ENCODE measurements at regions not wholly inside any gene's neighbourhood (a gene's known extent, or its start where the extent isn't known, plus 50 kb on each side); places are given as distances from the start of the nearest gene placed in this dataset.

DNA sequence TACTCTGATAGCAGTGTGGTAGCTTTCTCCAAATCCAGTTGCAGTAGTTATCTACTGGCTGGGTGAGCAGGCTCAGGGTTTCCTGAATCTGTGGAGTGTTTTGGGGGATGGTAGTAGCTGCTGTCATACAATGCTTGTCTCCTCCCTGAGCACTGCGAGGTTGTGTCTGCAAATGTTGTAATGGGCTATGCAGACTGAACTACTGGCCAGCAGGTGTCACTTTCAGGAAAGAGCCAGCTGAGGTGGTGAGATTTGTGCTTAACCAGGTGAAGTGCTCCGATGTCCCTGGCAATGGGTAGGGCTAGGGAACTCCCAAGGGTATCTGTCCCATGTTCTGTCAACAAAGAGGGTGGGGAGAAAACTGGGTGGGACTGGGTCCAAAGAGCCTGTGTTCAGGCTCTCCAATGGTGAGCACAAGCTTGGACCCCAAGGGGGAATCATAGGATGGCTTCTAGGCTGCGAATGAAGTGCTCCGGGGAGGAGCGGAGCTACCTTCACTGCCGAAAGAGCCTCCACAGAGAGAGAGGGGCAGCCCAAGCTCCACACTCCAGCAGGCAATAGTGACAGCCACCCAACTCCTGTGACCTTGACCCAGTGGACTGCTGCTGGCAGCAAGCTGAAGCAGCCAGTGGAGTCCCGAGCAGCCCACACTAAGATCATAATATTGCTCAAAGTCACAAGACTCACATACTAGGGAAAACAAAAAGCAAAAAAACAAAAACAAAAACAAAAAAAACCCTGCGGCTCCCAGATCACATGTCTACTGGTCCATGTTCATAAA, 1324.0 kb upstream of the USP15 start:
- no peak for DNase-seq

DNA sequence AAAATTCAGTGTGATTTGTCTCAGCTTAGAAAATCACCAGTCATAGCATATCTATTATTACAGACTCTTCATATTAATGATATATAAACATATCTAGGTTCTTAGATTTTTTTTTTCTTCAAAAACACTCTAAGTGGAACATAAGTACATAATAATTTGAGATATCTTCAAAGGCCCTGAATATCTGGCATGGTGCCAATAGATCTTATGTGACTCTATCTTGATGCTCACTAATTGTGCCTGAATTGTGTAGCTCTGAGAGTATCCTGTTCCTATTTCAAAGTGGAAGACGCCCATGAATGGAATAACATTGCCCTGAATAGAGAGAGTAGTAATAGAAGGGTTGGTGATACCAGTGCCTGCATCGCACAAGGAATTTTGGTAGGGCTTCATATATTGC, 1312.7 kb upstream of the USP15 start:
- DNase-seq = no peak

GRCh38 chr12:60967128-60967527, 1293.1 kb upstream of the USP15 start:
- no peak for DNase-seq

GRCh38 chr12:60977966-60978365, 1282.2 kb upstream of the USP15 start:
- DNase-seq = no peak

DNA sequence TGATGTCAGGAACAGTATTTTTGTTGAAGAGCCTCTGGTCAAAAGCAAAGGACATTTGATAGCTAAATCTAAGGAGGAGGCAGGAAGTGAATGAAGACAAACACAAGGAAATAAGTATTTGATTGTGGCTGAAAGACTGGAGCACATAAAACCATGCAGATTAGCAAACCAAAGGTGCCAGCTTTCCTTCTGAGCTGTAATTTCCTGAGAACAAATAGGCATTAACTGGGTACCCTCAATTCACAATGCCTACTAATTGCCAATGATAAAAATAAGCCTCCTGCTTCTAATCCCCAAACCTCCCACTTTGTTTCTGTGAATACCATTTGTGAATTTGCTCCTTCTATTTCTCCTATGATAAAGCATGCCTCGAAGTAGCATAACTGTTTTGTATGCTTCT, 1279.6 kb upstream of the USP15 start:
- no peak for DNase-seq

DNA sequence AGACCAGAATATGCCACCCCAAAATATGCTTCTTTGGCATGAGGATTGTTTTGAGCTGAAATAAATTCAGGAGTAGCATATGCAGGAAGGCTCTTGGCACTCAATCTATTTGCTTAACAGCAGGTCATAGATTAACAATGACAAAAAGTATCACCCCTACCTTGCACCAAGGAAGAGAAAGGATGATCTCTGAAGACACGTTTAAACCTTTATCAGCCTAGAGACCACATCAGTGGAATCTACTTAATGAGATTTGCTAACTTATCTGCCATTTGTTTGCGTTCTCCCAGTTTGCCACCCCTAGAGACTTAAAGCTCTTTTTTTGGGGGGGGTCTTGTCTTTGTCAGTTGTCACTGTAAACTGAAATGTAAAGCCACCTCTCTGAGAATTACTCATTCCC, 1278.7 kb upstream of the USP15 start:
- no peak for DNase-seq

GRCh38 chr12:60992087-60992486, 1268.1 kb upstream of the USP15 start:
- DNase-seq = no peak

DNA sequence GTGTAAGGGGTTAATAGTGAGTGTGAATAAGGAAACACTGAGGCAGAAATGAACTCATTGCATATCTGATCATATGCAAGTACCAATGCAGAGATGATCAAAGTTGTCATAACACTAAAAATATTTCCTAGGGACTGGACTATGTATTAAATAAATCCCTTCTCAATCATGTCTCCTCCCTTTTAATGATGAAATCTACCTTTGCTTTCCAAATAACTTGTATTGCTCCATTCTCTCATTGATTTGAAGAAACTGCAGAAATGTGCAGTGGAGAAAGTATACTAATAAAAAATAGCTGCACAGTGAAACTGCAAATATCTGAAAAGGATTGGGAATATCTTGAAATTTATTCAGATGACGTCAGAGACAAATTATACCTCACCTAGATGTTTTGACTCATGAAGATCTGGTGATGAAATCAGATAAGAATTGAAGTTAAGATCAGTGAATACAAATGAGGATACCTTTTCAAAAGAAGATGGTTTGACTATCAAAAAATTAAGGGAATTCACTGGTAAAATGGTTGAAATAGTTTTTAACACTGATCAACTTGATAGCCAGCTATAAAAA, 1264.9 kb upstream of the USP15 start:
- no peak for DNase-seq

- DNase-seq = no peak
These were observed 1262.3 kb upstream of the USP15 start for GRCh38 chr12:60997869-60998378.

DNA sequence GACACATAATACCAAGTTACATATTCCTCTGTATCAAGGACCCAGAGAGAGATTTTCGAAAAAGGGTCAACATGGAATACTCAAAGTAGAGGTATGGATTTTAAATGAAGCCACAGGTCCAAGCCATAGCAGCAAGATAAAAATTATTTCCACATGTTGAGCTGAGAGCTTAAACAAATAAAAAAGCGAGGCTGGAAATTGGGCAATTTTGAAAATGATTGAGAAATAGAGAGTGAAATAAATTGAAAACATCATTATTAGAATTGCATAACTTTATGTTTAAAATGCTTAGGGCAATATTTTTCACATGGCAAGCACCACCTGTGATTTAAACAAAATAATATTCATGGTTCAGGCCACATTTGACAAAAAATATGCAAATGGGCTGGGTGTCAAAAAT, 1251.0 kb upstream of the USP15 start:
- no peak for DNase-seq

- no peak for DNase-seq
These were observed 1248.3 kb upstream of the USP15 start for GRCh38 chr12:61011767-61012423.

DNA sequence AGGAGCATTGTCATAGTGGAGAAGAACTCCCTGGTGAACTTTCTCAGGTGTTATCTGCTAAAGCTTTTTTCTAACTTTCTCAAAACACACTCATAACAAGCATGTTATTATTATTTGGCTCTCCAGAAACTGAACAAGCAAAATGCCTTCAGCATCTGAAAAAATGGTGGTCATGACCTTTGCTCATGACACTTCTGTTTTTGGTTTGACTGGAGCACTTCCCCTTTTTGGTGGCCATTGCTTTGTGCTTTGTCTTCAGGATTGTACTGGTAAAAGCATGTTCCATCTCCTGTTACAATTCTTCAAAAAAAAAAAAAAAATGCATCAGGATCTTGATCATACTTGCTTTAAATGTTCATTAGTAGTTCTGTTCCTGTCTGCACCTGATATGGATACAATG, 1241.6 kb upstream of the USP15 start:
- no peak for DNase-seq

GRCh38 chr12:61023231-61023630, 1237.0 kb upstream of the USP15 start:
- no peak for DNase-seq

DNA sequence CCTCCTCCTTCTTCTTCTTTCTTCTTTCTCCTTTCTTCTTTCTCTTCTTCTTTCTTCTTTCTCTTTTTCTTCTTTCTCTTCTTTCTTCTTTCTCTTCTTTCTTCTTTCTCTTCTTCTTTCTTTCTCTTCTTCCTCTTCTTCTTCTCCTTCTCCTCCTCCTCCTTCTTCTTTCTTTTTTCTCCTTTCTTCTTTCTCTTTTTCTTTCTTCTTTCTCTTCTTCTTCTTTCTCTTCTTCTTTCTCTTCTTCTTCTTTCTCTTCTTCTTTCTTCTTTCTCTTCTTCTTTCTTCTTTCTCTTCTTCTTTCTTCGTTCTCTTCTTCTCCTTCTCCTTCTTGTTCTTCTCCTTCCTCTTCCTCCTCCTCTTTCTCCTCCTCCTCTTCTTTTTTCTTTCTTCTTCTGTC, 1230.7 kb upstream of the USP15 start:
- no peak for DNase-seq

- DNase-seq = no peak
These were observed 1222.4 kb upstream of the USP15 start for GRCh38 chr12:61037792-61038191.

GRCh38 chr12:61043838-61044237, 1216.4 kb upstream of the USP15 start:
- DNase-seq = no peak

- no peak for DNase-seq
These were observed 1215.4 kb upstream of the USP15 start for GRCh38 chr12:61044766-61045165.

- DNase-seq = no peak
These were observed 1189.4 kb upstream of the USP15 start for GRCh38 chr12:61070640-61071414.

DNA sequence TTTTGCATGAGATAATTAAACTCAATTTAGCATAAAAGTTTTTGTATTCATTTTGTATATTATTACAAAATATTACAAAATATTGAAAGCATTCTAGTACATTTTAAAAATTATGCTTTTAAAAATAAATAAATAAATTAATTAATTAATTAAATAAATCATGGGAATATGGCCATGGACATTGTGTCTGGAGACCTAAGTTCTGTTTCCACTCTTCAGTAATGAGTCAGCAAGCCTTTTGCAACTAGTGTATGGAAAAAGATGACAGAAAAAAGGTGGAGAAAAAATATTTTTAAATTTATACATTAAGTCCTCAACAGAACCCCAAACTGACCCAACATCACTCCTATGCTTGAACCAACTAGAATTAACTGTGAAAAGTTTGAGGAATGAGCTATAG, 1187.5 kb upstream of the USP15 start:
- no peak for DNase-seq

GRCh38 chr12:61095111-61095510, 1165.1 kb upstream of the USP15 start:
- no peak for DNase-seq

- DNase-seq = no peak
These were observed 1162.1 kb upstream of the USP15 start for GRCh38 chr12:61098031-61098580.

- no peak for DNase-seq
These were observed 1153.1 kb upstream of the USP15 start for GRCh38 chr12:61107118-61107517.

DNA sequence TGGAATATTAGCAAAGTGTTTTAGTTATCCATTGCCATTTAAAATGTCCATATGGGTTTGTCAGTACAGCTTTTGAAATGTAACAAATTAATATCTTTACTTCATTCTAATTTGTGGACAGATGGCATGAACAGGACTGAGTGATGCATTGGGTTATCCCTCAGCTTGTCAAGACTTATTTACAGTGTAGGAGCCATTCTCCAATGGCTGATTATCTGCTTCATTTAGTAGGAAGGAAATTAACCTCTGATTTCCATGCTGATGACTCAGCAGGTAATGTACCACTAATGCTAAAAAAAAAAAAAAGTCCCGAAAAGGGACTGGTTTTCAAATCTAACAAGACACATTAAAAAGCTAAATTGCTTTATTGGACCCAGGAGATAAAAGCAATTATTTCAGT, 1149.0 kb upstream of the USP15 start:
- no peak for DNase-seq
